Stimulated activated CD4-positive, alpha-beta T cell treated with anti-CD3 and anti-CD28 coated beads, Interleukin-1b, Interleukin-23, amount 100 ng/mL, for 4 hours (primary cell): ENCODE measurements at regions not wholly inside any gene's neighbourhood (a gene's known extent, or its start where the extent isn't known, plus 50 kb on each side); places are given as distances from the start of the nearest gene placed in this dataset.

ENCODE experiments used
- DNase-seq, 2 donors: peaks; one replicate each; pipeline ENCODE4 v3.0.0-alpha.2; 2020; ENCODE audit warnings: low read depth in 2 of 2

- DNase-seq = no peak
Observed at GRCh38 chr6:100137759-100138158, 143.7 kb upstream of the MCHR2 start.

- no peak for DNase-seq
Observed at GRCh38 chr6:100136590-100136989, 142.6 kb upstream of the MCHR2 start.

GRCh38 chr6:100135977-100136376, 142.0 kb upstream of the MCHR2 start:
- DNase-seq = no peak

GRCh38 chr6:100134703-100135102, 140.7 kb upstream of the MCHR2 start:
- no peak for DNase-seq

- DNase-seq = no peak
Observed at GRCh38 chr6:100134297-100134696, 140.3 kb upstream of the MCHR2 start.

GRCh38 chr6:100132005-100132404, 138.0 kb upstream of the MCHR2 start:
- DNase-seq = no peak

- DNase-seq = no peak
Observed at GRCh38 chr6:100130630-100131029, 136.6 kb upstream of the MCHR2 start.

- DNase-seq = no peak
Observed at GRCh38 chr6:100126790-100127484, 132.9 kb upstream of the MCHR2 start.

- no peak for DNase-seq
Observed at GRCh38 chr6:100121854-100122609, 128.0 kb upstream of the MCHR2 start.

GRCh38 chr6:100119261-100119660, 125.2 kb upstream of the MCHR2 start:
- DNase-seq = no peak

GRCh38 chr6:100118301-100118700, 124.3 kb upstream of the MCHR2 start:
- DNase-seq = no peak

- no peak for DNase-seq
Observed at GRCh38 chr6:100117680-100118079, 123.7 kb upstream of the MCHR2 start.

- no peak for DNase-seq
Observed at GRCh38 chr6:100116411-100117194, 122.6 kb upstream of the MCHR2 start.

- no peak for DNase-seq
Observed at GRCh38 chr6:100115407-100116101, 121.5 kb upstream of the MCHR2 start.

- no peak for DNase-seq
Observed at GRCh38 chr6:100112855-100113508, 119.0 kb upstream of the MCHR2 start.

GRCh38 chr6:100105919-100106529, 112.0 kb upstream of the MCHR2 start:
- DNase-seq = no peak

- DNase-seq = no peak
Observed at GRCh38 chr6:100105138-100105537, 111.1 kb upstream of the MCHR2 start.

- DNase-seq = no peak
Observed at GRCh38 chr6:100103931-100104330, 109.9 kb upstream of the MCHR2 start.

- DNase-seq = no peak
Observed at GRCh38 chr6:100103194-100103593, 109.2 kb upstream of the MCHR2 start.

- DNase-seq = no peak
Observed at GRCh38 chr6:100101644-100102043, 107.6 kb upstream of the MCHR2 start.

GRCh38 chr6:100100776-100101175, 106.8 kb upstream of the MCHR2 start:
- DNase-seq = no peak
